Lower lobe of right lung (tissue), 2 donors: ENCODE measurements at regions not wholly inside any gene's neighbourhood (a gene's known extent, or its start where the extent isn't known, plus 50 kb on each side); places are given as distances from the start of the nearest gene placed in this dataset.

Experiments
- ATAC-seq, 2 donors: fragments of 200-7000 bp; cut with Tn5 transposase; one replicate each; pipeline ENCODE4 v1.9.1; 2020 to 2022; ENCODE audit warnings: mild to moderate bottlenecking in 2 of 2, moderate library complexity in 2 of 2
- DNase-seq: peaks from one replicate; pipeline ENCODE4 v3.0.0-alpha.2; 2020
- H3K27ac ChIP-seq: fragments of 200-600 bp; one replicate; pipeline ENCODE4 v1.8.0; 2022
- H3K27me3 ChIP-seq: fragments of 200-600 bp; one replicate; pipeline ENCODE4 v1.8.0; 2022; ENCODE audit warnings: low read depth
- H3K36me3 ChIP-seq: fragments of 200-600 bp; one replicate; pipeline ENCODE4 v1.8.0; 2022; ENCODE audit warnings: mild to moderate bottlenecking
- H3K4me1 ChIP-seq: fragments of 200-600 bp; one replicate; pipeline ENCODE4 v1.8.0; 2022
- H3K4me3 ChIP-seq: fragments of 200-600 bp; one replicate; pipeline ENCODE4 v1.8.0; 2022; ENCODE audit warnings: mild to moderate bottlenecking
- H3K9me3 ChIP-seq: fragments of 200-600 bp; one replicate; pipeline ENCODE4 v1.8.0; 2022
- intact Hi-C: fragments of 100-400 bp; cut with DNase I; formaldehyde crosslinking; loops from one replicate; pipeline ENCODE4 v1.11.0; 2022
- TF ChIP-seq, protein P1 (sequence below): fragments of 200-600 bp; IDR thresholded peaks from one replicate; pipeline ENCODE4 v1.8.0; 2022; ENCODE audit warnings: antibody characterized with exemption, mild to moderate bottlenecking
- donor health status: DM: no; HTN: yes; CAD: no; lungs with severe emphysema.

DNA sequence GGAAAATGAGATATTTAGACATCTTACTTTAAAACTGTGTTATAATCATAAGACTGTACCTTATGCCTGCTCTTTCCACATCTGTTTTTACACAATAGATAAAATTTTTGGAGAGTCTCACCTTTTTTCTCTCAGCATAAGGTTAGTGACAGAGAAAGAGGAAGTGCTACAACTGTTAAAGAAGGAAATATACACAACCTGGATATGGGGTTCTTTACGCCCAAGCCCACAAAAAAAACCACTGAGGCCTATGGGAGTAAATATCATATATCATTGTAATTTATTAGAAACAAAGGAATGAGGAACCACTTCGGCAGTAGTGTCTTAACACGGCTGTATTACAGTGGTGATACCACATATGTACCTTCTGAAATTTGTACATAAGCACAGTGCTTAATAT, 265.9 kb upstream of the GK2 start:
- H3K27me3 ChIP-seq = no peaks in the 10 kb centered on the region
- no peak overlapping the region for H3K4me3 ChIP-seq
- no peaks in the 10 kb centered on the region for H3K36me3 ChIP-seq
- no peak overlapping the region for H3K27ac ChIP-seq
- ATAC-seq = no peak
- no peak for DNase-seq
- intact Hi-C loops = no loop called here
- peaks cover 3% of the 10 kb centered on the region for H3K9me3 ChIP-seq
- TF ChIP-seq, protein P1, sequence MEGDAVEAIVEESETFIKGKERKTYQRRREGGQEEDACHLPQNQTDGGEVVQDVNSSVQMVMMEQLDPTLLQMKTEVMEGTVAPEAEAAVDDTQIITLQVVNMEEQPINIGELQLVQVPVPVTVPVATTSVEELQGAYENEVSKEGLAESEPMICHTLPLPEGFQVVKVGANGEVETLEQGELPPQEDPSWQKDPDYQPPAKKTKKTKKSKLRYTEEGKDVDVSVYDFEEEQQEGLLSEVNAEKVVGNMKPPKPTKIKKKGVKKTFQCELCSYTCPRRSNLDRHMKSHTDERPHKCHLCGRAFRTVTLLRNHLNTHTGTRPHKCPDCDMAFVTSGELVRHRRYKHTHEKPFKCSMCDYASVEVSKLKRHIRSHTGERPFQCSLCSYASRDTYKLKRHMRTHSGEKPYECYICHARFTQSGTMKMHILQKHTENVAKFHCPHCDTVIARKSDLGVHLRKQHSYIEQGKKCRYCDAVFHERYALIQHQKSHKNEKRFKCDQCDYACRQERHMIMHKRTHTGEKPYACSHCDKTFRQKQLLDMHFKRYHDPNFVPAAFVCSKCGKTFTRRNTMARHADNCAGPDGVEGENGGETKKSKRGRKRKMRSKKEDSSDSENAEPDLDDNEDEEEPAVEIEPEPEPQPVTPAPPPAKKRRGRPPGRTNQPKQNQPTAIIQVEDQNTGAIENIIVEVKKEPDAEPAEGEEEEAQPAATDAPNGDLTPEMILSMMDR = no peak
- no peaks in the 10 kb centered on the region for H3K4me1 ChIP-seq

DNA sequence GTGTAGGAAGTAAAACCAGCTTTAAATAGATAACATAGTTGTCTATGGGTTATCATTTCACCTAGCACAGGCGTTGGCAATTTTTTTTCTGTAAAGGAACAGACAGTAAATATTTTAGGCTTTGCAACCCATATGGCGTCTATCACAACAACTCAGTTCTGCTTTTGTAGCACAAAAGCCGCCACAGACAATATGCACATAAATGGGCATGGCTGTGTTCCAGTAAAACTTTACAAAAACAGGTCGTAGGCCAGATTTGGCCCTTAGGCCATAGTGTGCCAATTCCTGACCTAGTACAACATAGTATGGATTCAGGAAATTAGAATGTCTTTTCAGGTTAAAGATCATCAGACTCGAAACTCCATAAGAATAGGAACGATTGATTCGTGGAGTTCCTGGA, 265.3 kb upstream of the GK2 start:
- no peaks in the 10 kb centered on the region for H3K27me3 ChIP-seq
- no peaks in the 10 kb centered on the region for H3K36me3 ChIP-seq
- no peaks in the 10 kb centered on the region for H3K4me1 ChIP-seq
- TF ChIP-seq, protein P1 = no peak
- ATAC-seq (no peak), DNase-seq (no peak)
- intact Hi-C loops = no loop called here
- H3K27ac ChIP-seq = no peak overlapping the region
- H3K9me3 ChIP-seq = peaks cover 3% of the 10 kb centered on the region
- H3K4me3 ChIP-seq = no peak overlapping the region

DNA sequence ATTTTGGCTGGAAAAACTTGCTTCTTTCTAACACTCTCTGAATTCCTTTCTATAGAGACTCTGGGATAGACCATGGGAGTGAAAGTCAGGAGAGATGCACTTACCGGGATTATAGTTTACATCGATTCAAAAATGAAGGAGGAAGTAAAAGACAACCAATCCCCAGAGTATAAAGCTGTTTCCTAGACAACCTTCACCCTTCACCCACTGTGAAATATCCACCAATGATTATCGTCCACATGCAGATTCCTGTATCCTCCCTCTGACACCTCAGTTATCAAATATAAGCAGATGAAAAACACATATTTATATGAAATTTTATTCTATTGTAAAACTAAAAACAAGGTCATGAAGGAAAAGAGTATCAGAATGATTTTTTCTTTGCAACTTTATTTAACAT, 258.8 kb upstream of the GK2 start:
- ATAC-seq = no peak
- Histone ChIP-seq H3K27me3 (no peaks in the 10 kb centered on the region), H3K4me3 (no peak overlapping the region), H3K4me1 (no peaks in the 10 kb centered on the region), H3K9me3 (peaks cover 3% of the 10 kb centered on the region), H3K27ac (no peak overlapping the region), H3K36me3 (no peaks in the 10 kb centered on the region)
- intact Hi-C loops = no loop called here
- TF ChIP-seq, protein P1 = no peak
- DNase-seq = no peak

DNA sequence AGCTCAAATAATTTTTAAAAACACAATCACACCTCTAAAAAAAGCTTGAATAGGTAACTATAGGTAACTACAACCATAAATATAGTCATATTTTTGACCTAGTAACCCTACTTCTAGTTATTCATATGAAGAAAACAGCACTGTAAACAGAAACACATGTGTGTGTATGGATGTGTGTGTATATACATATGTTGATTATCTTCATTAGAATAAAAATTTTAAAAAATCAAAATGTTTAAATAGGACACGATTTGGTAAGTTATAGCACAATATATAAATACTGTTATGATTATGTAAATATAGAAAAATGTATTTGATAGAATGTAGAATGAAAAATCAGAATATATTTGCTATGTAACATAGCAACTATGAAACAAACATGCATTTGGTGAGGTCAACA, 258.1 kb upstream of the GK2 start:
- H3K4me1 ChIP-seq = no peaks in the 10 kb centered on the region
- intact Hi-C loops = no loop called here
- TF ChIP-seq, protein P1 = no peak
- no peaks in the 10 kb centered on the region for H3K36me3 ChIP-seq
- DNase-seq = no peak
- H3K9me3 ChIP-seq = peaks cover 3% of the 10 kb centered on the region
- no peaks in the 10 kb centered on the region for H3K27me3 ChIP-seq
- no peak overlapping the region for H3K4me3 ChIP-seq
- no peak overlapping the region for H3K27ac ChIP-seq
- ATAC-seq = no peak

DNA sequence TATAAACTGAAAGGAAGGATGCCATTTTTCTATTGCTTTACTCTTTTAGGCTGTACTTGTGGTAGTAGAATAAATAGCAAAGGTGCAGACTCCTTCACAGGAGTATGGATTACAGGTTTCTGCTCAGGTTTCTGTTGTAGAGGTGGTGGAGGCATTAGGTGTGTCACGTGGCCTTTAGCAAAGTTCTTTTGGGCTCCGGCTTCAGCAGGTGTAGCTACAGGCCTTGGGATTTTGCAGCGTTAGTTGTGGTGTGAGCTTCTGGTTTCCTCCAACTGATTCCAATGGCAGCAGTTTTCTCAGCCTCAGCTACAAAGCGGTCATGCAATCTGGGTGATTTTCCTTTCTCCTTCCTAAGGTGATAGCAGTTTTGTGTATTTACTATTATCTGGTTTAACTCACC, 255.8 kb upstream of the GK2 start:
- no peaks in the 10 kb centered on the region for H3K36me3 ChIP-seq
- H3K27me3 ChIP-seq = no peaks in the 10 kb centered on the region
- no peak overlapping the region for H3K27ac ChIP-seq
- intact Hi-C loops = no loop called here
- H3K4me3 ChIP-seq = no peak overlapping the region
- no peak for DNase-seq
- H3K4me1 ChIP-seq = no peaks in the 10 kb centered on the region
- H3K9me3 ChIP-seq = no peaks in the 10 kb centered on the region
- TF ChIP-seq, protein P1 = no peak
- no peak for ATAC-seq

DNA sequence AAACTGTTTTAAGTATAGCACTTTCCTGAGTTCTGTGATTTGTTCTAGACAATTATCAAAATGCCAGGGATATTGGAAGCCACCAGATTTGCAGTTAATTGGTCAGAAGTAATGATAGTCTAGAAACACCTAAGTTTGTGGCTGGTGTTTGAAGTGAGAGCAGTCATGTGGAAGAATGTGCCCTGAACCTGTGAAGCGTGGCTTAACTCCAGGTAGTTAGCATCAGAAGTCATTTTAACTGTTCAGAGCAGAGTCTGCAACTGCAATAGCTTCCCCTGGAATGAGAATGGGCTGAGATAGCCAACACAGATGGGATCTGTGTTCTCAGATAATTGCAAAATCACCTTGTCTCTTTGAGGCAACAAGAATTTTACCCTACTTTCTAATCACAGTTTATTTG, 255.1 kb upstream of the GK2 start:
- no peaks in the 10 kb centered on the region for H3K4me1 ChIP-seq
- DNase-seq (no peak), ATAC-seq (no peak)
- H3K36me3 ChIP-seq = no peaks in the 10 kb centered on the region
- no peaks in the 10 kb centered on the region for H3K27me3 ChIP-seq
- H3K4me3 ChIP-seq = no peak overlapping the region
- TF ChIP-seq, protein P1 = no peak
- no peak overlapping the region for H3K27ac ChIP-seq
- intact Hi-C loops = no loop called here
- H3K9me3 ChIP-seq = no peaks in the 10 kb centered on the region
